H9 (cell line): ENCODE measurements at regions not wholly inside any gene's neighbourhood (a gene's known extent, or its start where the extent isn't known, plus 50 kb on each side); places are given as distances from the start of the nearest gene placed in this dataset.
A peak's percentile ranks its signal among the peaks of the same experiment; 100 is the strongest.

ENCODE experiments used
- DNase-seq: peaks from one replicate; pipeline ENCODE4 v3.0.0-alpha.2; 2017
- H2AFZ ChIP-seq: one replicate; pipeline ENCODE4 v1.6.1; 2013; ENCODE audit warnings: mild to moderate bottlenecking, low read length, control low read depth, moderate library complexity
- H2AK5ac ChIP-seq: 2 replicates; pipeline ENCODE4 v1.6.1; 2013; ENCODE audit warnings: low read length, control low read depth, mixed read lengths; ENCODE audit not compliant: insufficient read length
- H2BK120ac ChIP-seq: one replicate; pipeline ENCODE4 v1.6.1; 2013; ENCODE audit warnings: low read depth, mild to moderate bottlenecking, low read length, control low read depth, inconsistent platforms; ENCODE audit not compliant: poor library complexity, severe bottlenecking
- H2BK12ac ChIP-seq: 2 replicates; pipeline ENCODE4 v1.6.1; 2013; ENCODE audit warnings: low read length, control low read depth, mixed read lengths, low read depth; ENCODE audit not compliant: insufficient read length
- H2BK15ac ChIP-seq: 2 replicates; pipeline ENCODE4 v1.6.1; 2013; ENCODE audit warnings: low read depth, low read length, control low read depth
- H2BK20ac ChIP-seq: one replicate; pipeline ENCODE4 v1.6.1; 2013; ENCODE audit warnings: low read depth, mild to moderate bottlenecking, low read length, control low read depth, inconsistent platforms; ENCODE audit not compliant: poor library complexity, severe bottlenecking
- H2BK5ac ChIP-seq: 2 replicates; pipeline ENCODE4 v1.6.1; 2013; ENCODE audit warnings: low read length, control low read depth, mixed read lengths; ENCODE audit not compliant: insufficient read length
- H3K14ac ChIP-seq: 2 replicates; pipeline ENCODE4 v1.6.1; 2013; ENCODE audit warnings: low read length, control low read depth; ENCODE audit not compliant: insufficient read depth
- H3K18ac ChIP-seq: 2 replicates; pipeline ENCODE4 v1.6.1; 2013; ENCODE audit warnings: low read depth, mild to moderate bottlenecking, mixed read lengths, low read length, control low read depth; ENCODE audit not compliant: insufficient read length
- H3K23ac ChIP-seq: 2 replicates; pipeline ENCODE4 v1.6.1; 2013; ENCODE audit warnings: low read length, control low read depth, mixed read lengths, low read depth; ENCODE audit not compliant: insufficient read length
- H3K23me2 ChIP-seq: 2 replicates; pipeline ENCODE4 v1.6.1; 2013; ENCODE audit warnings: low read depth, mild to moderate bottlenecking, mixed read lengths, low read length, control low read depth; ENCODE audit not compliant: insufficient read length, poor library complexity, severe bottlenecking
- H3K27ac ChIP-seq: 2 replicates; pipeline ENCODE4 v1.5.1; 2013; ENCODE audit warnings: low read length, control low read depth, mixed read lengths, low read depth; ENCODE audit not compliant: insufficient read length
- H3K27me3 ChIP-seq: 2 replicates; pipeline ENCODE4 v1.6.1; 2013; ENCODE audit warnings: low read length, control low read depth, inconsistent platforms; ENCODE audit not compliant: insufficient read depth
- H3K4ac ChIP-seq: 2 replicates; pipeline ENCODE4 v1.6.1; 2013; ENCODE audit warnings: low read depth, mild to moderate bottlenecking, control low read depth, inconsistent platforms, low read length, moderate library complexity
- H3K4me1 ChIP-seq: 2 replicates; pipeline ENCODE4 v1.6.1; 2013; ENCODE audit warnings: low read length, control low read depth, inconsistent platforms; ENCODE audit not compliant: insufficient read depth
- H3K4me2 ChIP-seq: 2 replicates; pipeline ENCODE4 v1.6.1; 2013; ENCODE audit warnings: low read length, control low read depth, mixed read lengths; ENCODE audit not compliant: insufficient read length, insufficient read depth
- H3K56ac ChIP-seq: 2 replicates; pipeline ENCODE4 v1.6.1; 2013; ENCODE audit warnings: low read depth, mild to moderate bottlenecking, mixed read lengths, low read length, control low read depth; ENCODE audit not compliant: insufficient read length
- H3K79me1 ChIP-seq: 2 replicates; pipeline ENCODE4 v1.6.1; 2013; ENCODE audit warnings: low read depth, mild to moderate bottlenecking, moderate library complexity, low read length, control low read depth, inconsistent platforms; ENCODE audit not compliant: insufficient read depth, poor library complexity, severe bottlenecking
- H3K79me2 ChIP-seq: 2 replicates; pipeline ENCODE4 v1.6.1; 2013; ENCODE audit warnings: low read length, control low read depth, inconsistent platforms; ENCODE audit not compliant: insufficient read depth
- H3K9ac ChIP-seq: 2 replicates; pipeline ENCODE4 v1.6.1; 2013; ENCODE audit warnings: low read length, control low read depth, mixed read lengths; ENCODE audit not compliant: insufficient read length; ENCODE audit errors: extremely low read depth
- H3K9me3 ChIP-seq: one replicate; pipeline ENCODE4 v1.6.1; 2013; ENCODE audit warnings: low read depth, low read length, inconsistent platforms; ENCODE audit not compliant: control insufficient read depth
- H3T11ph ChIP-seq: one replicate; pipeline ENCODE4 v1.6.1; 2013; ENCODE audit warnings: mild to moderate bottlenecking, low read length, control low read depth, inconsistent platforms
- H4K20me1 ChIP-seq: one replicate; pipeline ENCODE4 v1.6.1; 2013; ENCODE audit not compliant: control insufficient read depth, insufficient read length, insufficient read depth
- H4K5ac ChIP-seq: 2 replicates; pipeline ENCODE4 v1.6.1; 2013; ENCODE audit warnings: low read depth, mild to moderate bottlenecking, mixed read lengths, low read length, control low read depth; ENCODE audit not compliant: insufficient read length
- H4K8ac ChIP-seq: replicated peaks from 2 replicates; pipeline ENCODE4 v1.6.1; 2013; ENCODE audit warnings: low read length, control low read depth, mixed read lengths, low read depth; ENCODE audit not compliant: insufficient read length
- H4K91ac ChIP-seq: 2 replicates; pipeline ENCODE4 v1.6.1; 2013; ENCODE audit warnings: low read depth, mild to moderate bottlenecking, moderate library complexity, mixed read lengths, low read length, control low read depth; ENCODE audit not compliant: insufficient read length
- H3K27ac Mint-ChIP-seq, 3 experiments: 2 replicates in 2 of 3; 3 replicates in 1 of 3; pipeline ENCODE4 v1.8.0; 2020 to 2021; ENCODE audit warnings: mixed read lengths in 3 of 3, mild to moderate bottlenecking in 1 of 3, moderate library complexity in 1 of 3
- H3K27me3 Mint-ChIP-seq: 2 replicates; pipeline ENCODE4 v1.8.0; 2021; ENCODE audit warnings: low read depth, mild to moderate bottlenecking, moderate library complexity, mixed read lengths
- H3K36me3 Mint-ChIP-seq, 3 experiments: 2 replicates in 2 of 3; 3 replicates in 1 of 3; pipeline ENCODE4 v1.8.0; 2020 to 2021; ENCODE audit warnings: low read depth in 3 of 3, mixed read lengths in 3 of 3; ENCODE audit not compliant: insufficient read depth in 1 of 3
- H3K4me1 Mint-ChIP-seq, 2 experiments: 2 replicates each; pipeline ENCODE4 v1.8.0; 2020; ENCODE audit warnings: mixed read lengths in 2 of 2
- H3K4me3 Mint-ChIP-seq, 2 experiments: 2 replicates in 1 of 2; 3 replicates in 1 of 2; pipeline ENCODE4 v1.8.0; 2020 to 2021; ENCODE audit warnings: mild to moderate bottlenecking in 2 of 2, mixed read lengths in 2 of 2, moderate library complexity in 1 of 2
- H3K9me3 Mint-ChIP-seq, 2 experiments: 2 replicates in 1 of 2; 3 replicates in 1 of 2; pipeline ENCODE4 v1.8.0; 2020; ENCODE audit warnings: mild to moderate bottlenecking in 2 of 2, mixed read lengths in 2 of 2, moderate library complexity in 1 of 2
- CTCF ChIP-seq: fragments of 200-600 bp; sonication (generic); conservative IDR thresholded peaks from 3 replicates; pipeline ENCODE4 v1.8.0; 2021; ENCODE audit warnings: antibody characterized with exemption, mild to moderate bottlenecking
- WGBS: extraction: QIAGEN DNeasy Blood & Tissue Kit; methylation state at CpG from one replicate; pipeline ENCODE4 v1.1.7; 2013; ENCODE audit warnings: missing lambda C conversion rate, low lambda C conversion rate, mixed read lengths; ENCODE audit not compliant: insufficient read length; ENCODE audit errors: extremely low coverage; 5-methylcytosine and 5-hydroxymethylcytosine counted together

GRCh38 chr4:121454251-121454979 lies 73.6 kb upstream of the QRFPR start:
- Histone ChIP-seq H2BK20ac (no peak overlapping the region), H3K14ac (no peak overlapping the region), H3K4me1 (peaks cover 3% of the 10 kb centered on the region; the same call in 1 of the 2 replicates), H2BK12ac (no peak overlapping the region), H3K27ac (no peak overlapping the region), H3K23me2 (no peaks in the 10 kb centered on the region), H3K18ac (no peak overlapping the region), H3K27me3 (no peaks in the 10 kb centered on the region), H3K79me2 (no peaks in the 10 kb centered on the region), H3K9me3 (no peaks in the 10 kb centered on the region), H4K8ac (no peak overlapping the region), H3K56ac (no peak overlapping the region), H4K20me1 (no peaks in the 10 kb centered on the region), H4K5ac (no peak overlapping the region), H3K79me1 (no peaks in the 10 kb centered on the region), H3K23ac (no peak overlapping the region), H2BK15ac (no peak overlapping the region), H2BK120ac (no peak overlapping the region), H3K4me2 (no peak overlapping the region), H3T11ph (no peak overlapping the region), H2BK5ac (no peak overlapping the region), H4K91ac (no peak overlapping the region), H2AK5ac (no peak overlapping the region), H3K9ac (no peak overlapping the region), H2AFZ (no peak overlapping the region), H3K4ac (no peak overlapping the region)
- H3K36me3 Mint-ChIP-seq = no peaks in the 10 kb centered on the region
- H3K9me3 Mint-ChIP-seq = no peaks in the 10 kb centered on the region
- TF ChIP-seq CTCF = 0 out of 3 replicates have a peak, but pooled peaks have one; percentile 18
- H3K27me3 Mint-ChIP-seq = no peaks in the 10 kb centered on the region
- H3K4me1 Mint-ChIP-seq = peaks cover 14% of the 10 kb centered on the region in 2 experiments
- peak overlapping the region; percentile 2 to 26 (median 22); a peak in 4 of 7 replicates for H3K27ac Mint-ChIP-seq
- DNase-seq = peak; percentile 57
- no CpG with 5 or more reads among the region's 2 CpGs for WGBS
- H3K4me3 Mint-ChIP-seq = no peak overlapping the region
